ELF-1 (cell line): ENCODE measurements at regions not wholly inside any gene's neighbourhood (a gene's known extent, or its start where the extent isn't known, plus 50 kb on each side); places are given as distances from the start of the nearest gene placed in this dataset.

Experiments used
- DNase-seq: peaks from one replicate; pipeline ENCODE4 v3.0.0-alpha.2; 2016; ENCODE audit warnings: low read depth, low spot score

DNA sequence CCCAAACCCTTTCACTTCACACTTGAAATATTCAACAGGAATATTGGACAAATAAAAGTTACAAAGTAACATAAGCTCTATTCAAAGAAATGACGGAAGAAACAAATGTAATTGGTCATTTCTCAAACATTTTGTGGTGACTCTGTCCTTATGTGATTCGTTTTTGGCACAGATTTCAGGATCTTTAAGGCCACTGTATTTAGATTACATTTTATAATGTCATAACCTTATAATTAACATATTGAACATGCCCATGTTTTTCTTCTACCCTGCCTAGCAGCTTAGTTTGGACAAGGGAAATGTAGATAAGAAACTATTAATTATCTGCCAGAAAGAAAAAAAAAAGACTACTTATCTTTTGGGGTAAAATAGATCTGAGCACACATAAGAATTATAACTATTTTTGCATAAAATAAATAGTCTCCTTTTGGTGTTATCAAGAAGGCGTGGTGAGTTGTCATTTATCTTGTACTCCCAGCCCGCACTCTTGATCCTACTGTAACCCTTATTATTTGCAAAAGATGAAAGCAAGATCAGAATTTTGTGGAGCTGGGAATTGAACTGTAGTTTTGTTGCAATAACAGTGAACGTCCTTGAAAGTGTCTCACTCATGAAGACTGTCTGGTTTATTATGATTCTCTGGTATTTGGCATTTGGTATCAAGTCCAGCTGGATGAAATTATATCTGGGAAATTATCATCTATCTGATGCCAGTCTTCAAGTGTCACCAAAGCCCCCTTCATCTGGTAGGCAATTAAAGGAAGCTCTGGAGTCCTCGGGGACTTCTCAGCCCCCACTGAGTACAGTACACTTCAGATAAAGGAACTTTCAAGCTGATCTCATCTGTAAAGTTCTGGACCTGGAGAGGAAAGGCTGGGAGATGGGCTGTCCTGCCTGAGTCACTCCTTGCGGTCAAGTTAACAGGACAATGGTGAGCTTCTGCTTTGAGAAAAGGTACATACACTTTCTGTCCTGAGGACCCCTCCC, 175.7 kb upstream of the INHBA start:
- DNase-seq = no peak

GRCh38 chr7:41877118-41877517, 174.2 kb upstream of the INHBA start:
- DNase-seq = no peak

GRCh38 chr7:41875513-41875912, 172.6 kb upstream of the INHBA start:
- DNase-seq = no peak

- DNase-seq = peak; percentile 73
Observed at GRCh38 chr7:41874201-41874785, 171.4 kb upstream of the INHBA start.

DNA sequence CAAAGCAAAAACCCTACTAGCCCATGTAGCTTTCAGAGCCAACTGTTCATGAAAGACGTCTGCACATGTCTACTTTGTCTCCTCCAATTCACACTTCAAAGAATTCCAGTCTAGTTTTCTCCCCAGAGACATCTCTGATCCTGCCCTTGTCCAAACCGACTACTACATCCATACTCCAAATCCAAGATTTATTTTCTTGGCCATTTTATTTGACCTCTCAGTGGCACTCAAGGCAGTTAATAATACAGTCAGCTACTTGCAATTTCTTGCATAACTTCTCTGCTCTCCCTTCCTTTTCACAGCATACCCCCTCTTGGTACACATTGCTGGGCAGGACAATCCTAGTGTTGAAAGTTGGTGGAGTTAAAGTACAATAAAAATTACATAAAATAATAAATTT, 170.9 kb upstream of the INHBA start:
- no peak for DNase-seq

DNA sequence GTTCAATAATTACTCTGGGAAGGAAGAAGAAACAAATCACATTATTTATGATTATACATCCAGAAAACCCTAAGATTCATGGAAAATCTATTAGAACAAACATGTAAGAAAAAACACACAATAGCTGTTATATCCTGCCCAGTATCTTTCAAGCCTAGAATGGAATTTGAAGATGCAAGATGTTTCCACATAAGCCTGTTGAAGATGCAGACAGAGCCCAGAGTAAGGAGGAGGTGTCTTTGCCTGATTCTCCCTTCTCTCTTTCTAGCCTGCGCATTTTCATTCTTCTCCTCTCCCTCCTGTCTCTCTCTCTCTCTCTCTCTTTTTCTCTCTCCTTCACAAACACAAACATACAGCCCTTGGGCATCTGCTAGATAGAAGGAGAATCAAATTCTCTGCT, 170.1 kb upstream of the INHBA start:
- no peak for DNase-seq

- no peak for DNase-seq
Observed at GRCh38 chr7:41870461-41871138, 167.7 kb upstream of the INHBA start.

GRCh38 chr7:41869997-41870396, 167.1 kb upstream of the INHBA start:
- DNase-seq = no peak

GRCh38 chr7:41869596-41869995, 166.7 kb upstream of the INHBA start:
- DNase-seq = no peak

DNA sequence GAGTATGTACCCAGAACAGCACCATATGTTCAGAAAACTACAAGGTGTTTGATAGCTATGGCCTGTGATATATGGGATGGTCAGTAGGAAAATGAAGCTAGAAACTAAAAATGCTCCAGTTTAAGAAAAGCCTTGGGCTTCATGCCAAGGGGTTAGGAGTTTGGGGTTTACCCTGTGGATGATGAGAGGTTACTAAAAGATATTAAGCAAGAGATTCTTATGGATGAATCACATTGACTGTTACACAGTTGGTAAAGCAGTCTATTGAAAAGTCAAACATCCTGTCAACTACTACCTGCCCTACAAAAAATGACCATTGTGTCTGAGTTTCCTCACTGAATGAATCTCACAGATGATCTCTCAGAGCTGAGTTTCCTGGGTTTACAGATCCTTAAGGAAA, 166.2 kb upstream of the INHBA start:
- DNase-seq = no peak

DNA sequence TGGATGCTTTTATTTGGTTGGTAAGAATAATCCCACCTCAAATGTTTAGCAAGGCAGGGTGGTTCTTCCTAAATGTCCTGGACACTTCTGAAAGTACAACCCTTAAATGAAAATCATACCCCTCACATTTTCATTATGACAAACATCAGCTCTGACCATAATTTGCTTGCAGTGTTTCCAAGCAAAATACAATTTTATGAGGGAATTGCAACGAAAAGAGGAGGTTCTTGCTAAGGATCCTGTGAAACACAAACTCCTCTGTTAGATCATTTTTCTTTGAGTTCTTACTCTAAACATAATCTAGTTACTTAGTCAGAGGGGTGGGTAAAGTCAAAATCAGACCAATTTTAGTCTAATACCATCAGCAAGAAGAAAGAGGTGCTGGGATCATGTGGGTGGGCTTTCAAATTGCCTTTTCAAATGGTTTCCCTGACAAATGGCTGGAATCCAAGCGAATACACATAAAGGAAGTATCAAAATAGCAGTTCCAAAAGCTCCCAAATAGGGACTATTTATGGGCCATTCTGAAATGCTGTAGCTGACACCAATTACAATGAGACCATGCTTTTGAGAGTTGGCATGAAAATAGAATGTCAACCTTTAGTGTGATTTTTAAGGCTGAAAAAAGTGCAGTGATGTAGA, 164.9 kb upstream of the INHBA start:
- DNase-seq = no peak

DNA sequence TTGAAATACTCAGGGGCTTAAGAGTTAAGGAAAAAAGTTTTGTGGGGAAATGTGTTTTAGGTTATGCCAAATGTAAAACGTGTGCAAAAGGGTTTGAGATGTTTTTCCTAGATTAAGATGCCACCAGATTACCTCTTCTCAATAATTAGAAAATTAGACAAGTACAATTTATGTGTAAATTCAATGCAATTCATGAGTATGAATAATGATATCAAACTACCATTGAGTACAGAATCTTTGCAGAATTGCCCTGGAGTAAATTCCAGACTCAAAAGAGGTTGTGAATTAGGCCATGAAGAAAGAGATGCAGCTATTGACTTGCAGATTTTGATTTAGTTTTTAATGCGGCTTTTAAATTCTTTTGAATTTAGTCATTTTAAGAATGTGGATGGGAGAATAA, 159.4 kb upstream of the INHBA start:
- no peak for DNase-seq

DNA sequence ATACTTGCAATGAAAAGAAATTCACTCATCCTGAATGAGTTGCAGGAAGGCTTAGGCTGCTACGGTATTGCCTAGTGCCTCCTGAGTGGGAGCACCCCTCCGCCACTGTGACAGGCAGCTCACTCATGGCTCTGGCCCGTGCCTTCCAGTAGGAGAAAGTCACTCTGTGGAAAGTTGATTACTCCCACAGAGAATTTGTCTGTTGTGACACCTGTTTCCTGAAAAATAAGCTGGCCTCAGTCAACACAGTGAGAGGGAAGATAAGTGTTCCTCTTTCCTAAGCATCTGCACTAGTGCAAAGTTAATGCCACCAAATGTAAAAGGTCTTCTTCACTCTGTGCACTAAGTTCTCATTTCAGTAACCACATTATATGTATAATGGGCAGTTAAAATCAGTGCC, 158.8 kb upstream of the INHBA start:
- no peak for DNase-seq

DNA sequence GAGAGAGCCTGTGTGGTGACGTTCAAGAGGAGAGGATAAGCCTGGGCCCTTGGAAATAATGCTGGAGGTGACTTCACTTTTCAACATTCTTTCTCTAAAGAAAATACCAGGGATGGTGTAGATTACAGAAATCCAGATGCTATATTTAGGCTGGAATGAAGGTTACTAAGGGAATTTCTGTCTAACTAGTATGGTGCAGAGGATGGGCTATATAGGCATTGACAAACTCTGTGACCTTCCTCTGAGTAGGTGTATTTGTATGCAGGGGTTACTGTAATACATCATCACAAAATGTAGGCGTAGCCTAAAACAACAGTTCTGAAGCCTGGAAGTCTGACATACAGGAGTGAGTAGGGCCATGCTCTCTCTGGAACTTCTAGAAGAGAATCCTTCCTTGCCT, 155.3 kb upstream of the INHBA start:
- DNase-seq = no peak

GRCh38 chr7:41855798-41856197, 152.9 kb upstream of the INHBA start:
- DNase-seq = no peak

- no peak for DNase-seq
Observed at GRCh38 chr7:41847606-41848005, 144.7 kb upstream of the INHBA start.

DNA sequence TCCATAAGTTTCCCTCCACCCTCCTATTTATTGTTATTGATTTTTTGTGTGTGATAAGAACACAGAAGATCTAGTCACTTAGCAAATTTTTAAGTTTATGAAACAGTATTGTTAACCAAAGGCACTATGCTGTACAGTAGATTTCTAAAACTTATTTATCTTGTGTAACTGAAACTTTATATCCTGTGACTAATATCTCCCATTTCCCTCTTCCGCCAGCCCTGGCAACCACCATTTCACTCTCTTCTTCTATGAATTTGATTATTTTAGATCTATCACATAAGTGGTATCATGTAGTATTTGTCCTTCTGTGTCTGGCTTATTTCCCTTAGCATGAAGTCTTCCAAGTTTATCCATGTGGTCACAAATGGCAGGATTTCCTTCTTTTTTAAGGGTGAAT, 144.3 kb upstream of the INHBA start:
- DNase-seq = no peak

DNA sequence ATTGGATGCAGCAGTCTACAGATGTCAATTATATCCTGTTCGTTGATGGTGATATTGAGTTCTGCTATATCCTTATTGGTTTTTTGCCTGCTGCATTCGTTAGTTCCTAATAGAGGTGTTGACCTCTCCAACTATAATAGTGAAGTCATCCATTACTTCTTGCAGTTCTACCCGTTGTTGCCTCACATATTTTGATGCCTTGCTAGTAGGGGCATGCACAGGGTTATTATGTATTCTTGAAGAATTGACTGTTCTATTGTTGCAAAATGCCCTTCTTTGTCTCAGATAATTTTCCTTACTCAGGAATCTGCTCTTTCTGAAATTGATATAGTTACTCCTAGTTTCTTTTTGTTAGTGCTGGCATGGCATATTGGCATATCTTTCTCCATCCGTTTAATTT, 140.1 kb upstream of the INHBA start:
- DNase-seq = no peak

DNA sequence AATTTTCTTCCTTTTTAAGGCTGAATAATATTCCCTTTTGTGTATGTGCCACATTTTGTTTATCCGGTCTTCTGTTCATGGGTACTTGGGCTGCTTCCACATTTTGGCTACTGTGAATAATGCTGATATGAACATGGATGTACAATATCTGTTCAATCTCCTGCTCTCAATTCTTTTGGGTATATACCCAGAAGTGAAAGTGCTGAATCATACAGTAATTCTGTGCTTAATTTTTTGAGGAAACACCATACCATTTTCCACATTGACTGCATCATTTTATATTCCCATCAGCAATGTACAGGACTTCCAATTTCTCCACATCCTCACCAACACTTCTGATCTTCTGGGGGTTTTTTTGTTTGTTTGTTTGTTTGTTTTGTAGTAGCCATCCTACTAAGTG, 135.0 kb upstream of the INHBA start:
- DNase-seq = no peak

- DNase-seq = no peak
Observed at GRCh38 chr7:41835976-41836530, 133.2 kb upstream of the INHBA start.

- no peak for DNase-seq
Observed at GRCh38 chr7:41834805-41835694, 132.2 kb upstream of the INHBA start.
